Peyer's patch (tissue), 4 donors: ENCODE measurements at regions not wholly inside any gene's neighbourhood (a gene's known extent, or its start where the extent isn't known, plus 50 kb on each side); places are given as distances from the start of the nearest gene placed in this dataset.

Experiments
- POLR2A ChIP-seq, 2 donors: fragments of 450-650 bp; IDR thresholded peaks; one replicate each; pipeline ENCODE4 v1.5.1; 2017; ENCODE audit warnings: antibody characterized with exemption in 2 of 2, mild to moderate bottlenecking in 2 of 2, moderate library complexity in 2 of 2
- TF ChIP-seq, protein P1 (sequence below), 6 experiments: fragments of 450-650 bp in 4 of 6; fragments of 200-600 bp in 2 of 6; sonication (generic) in 1 of 6; IDR thresholded peaks; one replicate each; pipeline ENCODE4 v1.5.1; 2017 to 2019; ENCODE audit warnings: antibody characterized with exemption in 6 of 6, mild to moderate bottlenecking in 3 of 6, moderate library complexity in 1 of 6

DNA sequence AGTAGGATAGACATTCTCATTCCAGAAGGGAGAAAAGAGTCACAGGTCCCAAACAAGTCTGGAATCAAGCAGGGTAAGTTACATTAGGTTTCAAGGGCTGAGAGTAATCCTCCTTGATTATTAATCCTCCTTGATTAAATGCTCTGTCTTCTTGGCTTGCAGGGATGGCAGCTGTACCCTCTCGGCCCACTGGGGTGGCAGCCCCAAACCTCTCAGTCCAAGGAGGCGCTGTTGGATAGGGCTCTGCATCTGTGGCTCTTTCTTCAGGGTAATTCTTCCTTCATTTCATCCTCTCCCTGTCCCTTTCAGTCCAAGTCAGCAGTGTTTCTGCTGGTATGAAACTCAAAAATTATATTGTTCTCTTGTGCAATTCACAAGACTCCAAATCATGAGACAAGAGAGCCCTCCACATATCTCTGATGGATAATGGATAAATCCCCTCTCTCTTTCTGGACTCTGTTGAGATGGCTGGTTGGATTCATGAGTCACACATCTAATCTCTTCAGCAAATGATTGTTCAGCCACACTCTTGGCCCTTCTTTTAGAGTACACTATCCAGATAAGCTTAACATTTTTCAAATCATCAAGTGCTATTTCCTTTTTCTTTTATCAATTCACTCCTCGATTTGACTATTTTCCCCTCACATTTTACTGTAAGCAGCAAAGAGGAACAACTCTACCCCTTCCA lies 323.7 kb upstream of the HTR2A start:
- TF ChIP-seq, protein P1, sequence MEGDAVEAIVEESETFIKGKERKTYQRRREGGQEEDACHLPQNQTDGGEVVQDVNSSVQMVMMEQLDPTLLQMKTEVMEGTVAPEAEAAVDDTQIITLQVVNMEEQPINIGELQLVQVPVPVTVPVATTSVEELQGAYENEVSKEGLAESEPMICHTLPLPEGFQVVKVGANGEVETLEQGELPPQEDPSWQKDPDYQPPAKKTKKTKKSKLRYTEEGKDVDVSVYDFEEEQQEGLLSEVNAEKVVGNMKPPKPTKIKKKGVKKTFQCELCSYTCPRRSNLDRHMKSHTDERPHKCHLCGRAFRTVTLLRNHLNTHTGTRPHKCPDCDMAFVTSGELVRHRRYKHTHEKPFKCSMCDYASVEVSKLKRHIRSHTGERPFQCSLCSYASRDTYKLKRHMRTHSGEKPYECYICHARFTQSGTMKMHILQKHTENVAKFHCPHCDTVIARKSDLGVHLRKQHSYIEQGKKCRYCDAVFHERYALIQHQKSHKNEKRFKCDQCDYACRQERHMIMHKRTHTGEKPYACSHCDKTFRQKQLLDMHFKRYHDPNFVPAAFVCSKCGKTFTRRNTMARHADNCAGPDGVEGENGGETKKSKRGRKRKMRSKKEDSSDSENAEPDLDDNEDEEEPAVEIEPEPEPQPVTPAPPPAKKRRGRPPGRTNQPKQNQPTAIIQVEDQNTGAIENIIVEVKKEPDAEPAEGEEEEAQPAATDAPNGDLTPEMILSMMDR (IDR thresholded peaks at IDR 0.05) = no peak
- no peak for TF ChIP-seq POLR2A (IDR thresholded peaks at IDR 0.05)
